HPDE6-E6E7 (cell line): ENCODE measurements at regions not wholly inside any gene's neighbourhood (a gene's known extent, or its start where the extent isn't known, plus 50 kb on each side); places are given as distances from the start of the nearest gene placed in this dataset.

Experiments
- DNase-seq: peaks from one replicate; pipeline ENCODE4 v3.0.0; 2011; ENCODE audit warnings: missing footprints; ENCODE audit errors: extremely low spot score

GRCh38 chr15:53305554-53305953 is 453.9 kb downstream of the WDR72 start:
- DNase-seq: no peak

DNA sequence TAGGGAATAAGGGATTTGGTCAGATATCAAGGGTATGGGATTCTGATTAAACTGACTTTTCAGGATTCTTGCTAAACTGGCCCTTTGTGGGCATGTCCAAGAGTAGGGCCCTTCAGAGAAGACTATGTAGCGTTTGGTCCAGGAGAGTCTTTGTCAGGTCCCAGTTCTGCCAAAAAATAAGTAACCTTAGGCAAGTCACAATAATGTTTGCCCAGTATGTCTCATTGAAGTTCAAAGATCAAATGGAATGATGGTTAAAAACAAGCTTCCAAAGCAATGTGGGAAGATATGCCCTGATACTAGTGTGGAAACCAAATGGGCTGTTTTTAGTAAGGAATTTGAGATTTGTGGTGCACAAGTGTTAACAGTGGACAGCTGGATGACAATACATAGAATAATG is 454.4 kb downstream of the WDR72 start:
- DNase-seq: no peak

DNA sequence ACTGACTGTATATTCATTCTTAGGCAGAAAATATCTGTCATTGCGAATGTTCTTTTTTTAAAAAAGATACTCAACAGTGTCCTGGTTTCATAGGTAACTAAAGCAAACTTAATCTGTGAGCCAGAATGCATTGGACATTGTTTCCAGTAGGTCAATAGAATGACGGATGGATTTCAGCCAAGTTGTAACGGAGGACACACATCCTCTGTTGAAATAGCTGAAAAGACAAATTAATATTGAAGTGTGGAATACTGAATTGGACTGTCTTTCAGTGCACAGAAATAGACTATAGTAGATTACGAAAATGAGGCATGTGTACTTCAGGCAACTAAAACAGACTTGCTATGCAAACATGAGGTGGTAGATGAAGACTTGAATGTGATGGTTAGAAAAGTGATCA is 461.6 kb downstream of the WDR72 start:
- no peak for DNase-seq

GRCh38 chr15:53296603-53297002 is 462.9 kb downstream of the WDR72 start:
- DNase-seq: no peak

- no peak for DNase-seq
Observed at GRCh38 chr15:53295574-53295973, 463.9 kb downstream of the WDR72 start.

DNA sequence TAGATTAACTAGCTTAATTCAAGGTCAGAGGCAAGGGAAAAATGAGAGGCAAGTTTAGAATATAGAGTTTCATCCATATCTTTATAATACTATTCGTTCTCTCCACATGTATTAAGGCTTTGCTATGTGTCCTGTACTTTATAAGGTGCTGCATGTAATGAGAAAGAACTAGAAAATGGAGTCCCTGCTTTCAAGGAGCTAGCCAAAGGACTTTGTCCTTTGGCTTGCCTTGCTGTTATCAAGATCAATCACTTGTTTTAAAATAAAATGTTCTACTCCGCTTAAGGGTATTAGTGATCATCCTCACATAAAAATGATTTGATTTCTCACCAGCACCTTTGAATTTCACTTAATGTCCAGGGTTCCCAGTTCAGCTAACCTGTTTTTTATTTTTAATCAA is 470.9 kb downstream of the WDR72 start:
- no peak for DNase-seq

- DNase-seq: no peak
Observed at GRCh38 chr15:53274630-53275029, 484.5 kb upstream of the ONECUT1 start.

- no peak for DNase-seq
Observed at GRCh38 chr15:53272116-53272515, 482.0 kb upstream of the ONECUT1 start.

GRCh38 chr15:53266176-53266575 is 476.0 kb upstream of the ONECUT1 start:
- no peak for DNase-seq

- no peak for DNase-seq
Observed at GRCh38 chr15:53260647-53261046, 470.5 kb upstream of the ONECUT1 start.

DNA sequence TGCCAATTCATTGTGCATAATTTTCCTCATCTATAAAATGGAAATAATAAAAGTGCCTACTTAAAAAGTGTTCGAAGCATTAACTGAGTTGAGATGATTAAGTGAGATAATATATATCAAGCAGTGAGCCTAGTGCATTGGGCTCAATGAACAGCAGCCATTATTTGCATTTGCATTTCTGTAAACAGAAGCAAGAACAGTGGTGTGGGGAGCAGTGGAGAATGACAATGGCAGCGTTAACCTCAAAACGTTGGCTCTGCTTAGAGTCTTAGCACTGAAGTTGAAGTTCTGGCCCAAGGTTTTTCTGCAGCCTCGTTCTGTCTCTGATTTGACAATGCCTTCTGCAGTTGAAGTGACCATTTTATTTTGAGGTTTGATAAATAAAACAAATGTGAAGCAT is 466.3 kb upstream of the ONECUT1 start:
- no peak for DNase-seq

GRCh38 chr15:53256043-53256442 is 465.9 kb upstream of the ONECUT1 start:
- no peak for DNase-seq

DNA sequence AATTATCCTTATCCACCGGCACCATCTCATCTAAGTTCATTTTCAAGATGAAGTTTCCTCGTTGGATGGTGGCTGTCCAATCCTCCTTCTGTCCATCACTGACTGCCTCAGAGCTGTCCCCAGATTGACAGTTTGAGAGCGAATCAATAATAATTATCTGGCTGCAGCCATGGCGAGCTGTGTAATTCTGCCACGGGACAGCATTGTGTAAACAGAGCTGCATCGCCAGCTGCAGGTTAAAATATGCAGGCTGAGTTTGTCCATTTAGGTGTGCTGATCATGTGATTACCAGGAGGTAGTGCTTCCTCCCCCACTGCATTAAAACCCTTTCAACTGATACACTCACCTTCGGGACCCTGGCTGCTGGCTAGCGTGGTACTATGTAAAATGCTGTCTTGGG is 461.9 kb upstream of the ONECUT1 start:
- no peak for DNase-seq

GRCh38 chr15:53251523-53251922 is 461.4 kb upstream of the ONECUT1 start:
- DNase-seq: no peak

DNA sequence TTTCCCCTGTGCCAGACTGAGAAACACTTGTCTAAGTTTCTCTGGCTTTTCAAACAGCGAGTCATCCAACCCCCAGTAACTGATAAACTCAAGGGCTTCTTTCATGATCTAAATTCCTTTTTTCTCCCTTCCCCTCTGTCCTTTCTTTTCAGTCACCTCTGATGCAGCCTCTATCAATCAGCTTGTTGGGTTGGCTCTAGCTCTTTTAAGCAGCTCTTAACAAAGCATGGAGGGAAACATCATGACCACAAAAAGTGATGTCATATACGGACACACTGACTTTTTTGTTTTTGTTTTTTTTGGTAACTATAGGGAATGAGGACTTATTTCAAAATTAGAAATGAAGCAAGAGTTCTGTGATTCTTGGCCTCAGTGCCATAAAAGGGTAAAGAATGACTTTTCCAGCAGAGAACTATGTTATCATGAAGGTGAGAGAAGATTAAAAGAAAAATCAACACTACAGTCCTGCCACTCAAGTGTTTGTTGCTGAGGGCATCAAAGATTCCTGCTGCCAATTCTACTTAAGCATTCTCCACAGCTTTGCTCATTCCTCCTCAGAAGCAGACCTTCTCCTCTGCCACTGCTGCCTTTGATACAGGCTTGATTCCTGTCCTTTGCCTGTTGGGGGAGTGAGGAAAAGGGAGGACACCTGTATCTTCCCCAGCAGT is 457.0 kb upstream of the ONECUT1 start:
- no peak for DNase-seq

DNA sequence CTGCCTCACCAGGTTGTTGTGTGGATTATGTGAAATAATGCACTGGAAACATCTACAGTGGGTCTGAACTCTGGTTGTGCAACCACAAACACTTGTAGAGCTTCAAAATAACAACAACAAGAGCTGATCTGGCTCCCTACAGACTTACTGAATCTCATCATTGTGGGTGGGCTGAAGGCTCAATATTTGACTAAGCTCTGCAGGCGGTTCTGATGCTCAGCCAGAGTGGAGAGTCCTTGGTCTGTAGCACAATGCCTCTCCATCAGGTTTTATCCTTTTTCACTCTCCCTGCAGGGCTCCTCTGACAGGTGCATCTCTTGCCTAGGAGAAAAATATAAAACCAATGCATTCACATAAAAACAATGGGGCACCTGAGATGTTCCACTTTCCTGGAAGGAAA is 456.3 kb upstream of the ONECUT1 start:
- no peak for DNase-seq

- no peak for DNase-seq
Observed at GRCh38 chr15:53233801-53234200, 443.7 kb upstream of the ONECUT1 start.

DNA sequence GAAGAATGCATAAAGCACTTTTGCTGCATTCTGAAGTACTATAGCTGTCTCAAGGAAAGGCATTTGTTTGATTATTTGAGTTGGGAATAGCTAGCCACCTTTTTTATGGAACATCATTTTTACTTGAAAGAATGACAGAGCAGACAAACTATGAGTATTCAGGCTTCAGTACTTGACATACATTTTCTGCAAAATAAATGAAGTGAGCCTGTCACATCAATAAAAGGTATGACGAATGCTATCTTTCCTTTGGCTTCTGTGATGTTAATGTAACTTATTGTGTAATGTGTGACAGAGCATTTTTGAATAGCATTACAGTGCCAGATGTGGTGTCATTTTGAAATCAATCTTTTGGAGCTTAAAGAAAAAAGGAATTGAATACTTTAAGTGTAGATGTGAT is 440.3 kb upstream of the ONECUT1 start:
- DNase-seq: no peak

DNA sequence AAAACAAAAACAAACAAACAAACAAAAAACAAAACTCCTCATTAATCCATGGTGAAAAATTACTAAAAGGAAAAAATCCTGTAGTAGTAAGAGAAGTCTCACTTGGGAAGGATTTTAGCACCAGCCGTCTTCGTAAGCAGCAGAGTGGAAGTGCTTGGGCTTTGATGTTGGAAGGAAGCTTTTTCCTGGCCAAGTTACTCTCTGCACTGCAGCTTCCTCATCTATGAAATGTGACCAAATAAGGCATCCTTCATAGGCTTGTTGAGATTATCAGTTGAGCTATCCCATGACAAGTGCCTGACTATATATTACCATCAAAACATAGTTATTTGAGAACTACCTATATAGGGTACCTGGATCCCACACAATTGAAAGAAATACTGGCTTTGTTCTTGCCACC is 436.4 kb upstream of the ONECUT1 start:
- no peak for DNase-seq

DNA sequence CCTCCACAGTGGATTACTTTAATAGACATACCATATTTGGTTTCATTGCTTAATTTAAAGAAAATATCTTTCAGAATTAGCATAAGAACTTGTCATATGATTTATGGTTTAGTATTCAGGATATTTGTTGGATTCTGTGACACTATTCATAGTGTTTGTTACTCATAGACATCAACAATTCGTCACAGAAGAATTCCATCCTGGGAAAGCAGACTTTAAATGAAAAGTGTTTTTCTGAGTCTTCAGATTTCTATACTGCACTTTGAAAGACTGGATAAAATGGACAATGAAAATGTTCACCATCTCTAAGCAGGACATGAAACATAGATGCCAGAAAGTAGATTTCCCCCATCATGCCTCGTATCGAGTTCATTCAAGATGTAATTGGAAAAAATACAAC is 435.6 kb upstream of the ONECUT1 start:
- no peak for DNase-seq

GRCh38 chr15:53224371-53224770 is 434.2 kb upstream of the ONECUT1 start:
- DNase-seq: no peak

DNA sequence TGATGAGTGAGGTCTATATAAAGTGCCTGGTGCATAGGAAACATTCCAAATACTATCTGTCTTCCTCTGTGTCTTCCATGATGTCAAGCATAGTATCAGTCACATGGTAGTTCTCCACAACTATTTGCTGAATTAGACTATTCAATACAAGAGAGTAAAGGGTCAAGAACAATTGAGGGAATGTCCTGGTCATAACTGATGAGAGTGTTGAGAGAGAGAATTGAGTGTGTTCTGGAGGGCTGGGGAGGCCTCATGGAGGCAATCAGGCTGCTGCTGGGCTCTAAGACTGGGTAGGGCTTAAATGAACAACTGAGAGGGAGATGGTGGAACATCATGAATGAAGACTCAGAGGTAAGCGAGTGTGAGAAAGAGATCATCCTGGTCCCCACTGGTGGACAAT is 433.7 kb upstream of the ONECUT1 start:
- no peak for DNase-seq

- DNase-seq: no peak
Observed at GRCh38 chr15:53218666-53219580, 428.8 kb upstream of the ONECUT1 start.
